ENCODE measurements at regions not wholly inside any gene's neighbourhood (a gene's known extent, or its start where the extent isn't known, plus 50 kb on each side); places are given as distances from the start of the nearest gene placed in this dataset.
A peak's percentile ranks its signal among the peaks of the same experiment; 100 is the strongest.

DNA sequence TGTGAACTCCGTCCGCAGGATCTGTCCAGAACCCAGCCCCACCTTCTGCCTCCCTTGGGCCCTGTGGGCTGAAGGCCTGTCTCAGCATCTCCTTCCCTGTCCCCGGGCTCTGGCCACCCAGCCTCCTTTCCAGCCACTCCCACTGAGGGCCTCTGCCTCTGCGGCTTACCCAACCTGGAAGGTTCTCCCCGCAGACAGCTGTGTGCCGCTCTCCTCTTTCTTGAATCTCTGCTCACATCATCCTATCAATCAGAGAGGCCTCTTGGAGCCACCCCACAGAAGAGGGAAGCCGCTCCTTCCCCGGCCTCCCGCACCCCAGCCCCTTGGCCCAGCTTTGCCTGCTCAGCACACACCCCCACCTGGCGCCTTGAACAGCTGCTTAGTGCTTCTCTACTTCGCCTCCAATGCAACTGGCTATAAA is 81.5 kb upstream of the UNC5A start:
- peaks cover 34% of the 10 kb centered on the region for H3K4me1 Mint-ChIP-seq (ENCODE audit: unreplicated experiment)
- peaks cover 15% of the 10 kb centered on the region for H3K27me3 Mint-ChIP-seq (ENCODE audit: unreplicated experiment)
- TF ChIP-seq CTCF (IDR thresholded peaks at IDR 0.05; ENCODE audit: unreplicated experiment) = no peak
- no peak for DNase-seq (ENCODE audit: low spot score)
- H3K4me3 Mint-ChIP-seq (ENCODE audit: unreplicated experiment) = no peak overlapping the region
- H3K27ac Mint-ChIP-seq (ENCODE audit: unreplicated experiment) = peak overlapping the region; percentile 88
- no peaks in the 10 kb centered on the region for H3K9me3 Mint-ChIP-seq (ENCODE audit: unreplicated experiment)
- H3K36me3 Mint-ChIP-seq (ENCODE audit: low read depth, unreplicated experiment) = no peaks in the 10 kb centered on the region

GRCh38 chr5:176730815-176731475 is 79.4 kb upstream of the UNC5A start:
- TF ChIP-seq CTCF (IDR thresholded peaks at IDR 0.05; ENCODE audit: unreplicated experiment) = no peak
- H3K36me3 Mint-ChIP-seq (ENCODE audit: low read depth, unreplicated experiment) = no peaks in the 10 kb centered on the region
- peak overlapping the region; percentile 36 for H3K27ac Mint-ChIP-seq (ENCODE audit: unreplicated experiment)
- peaks cover 18% of the 10 kb centered on the region for H3K27me3 Mint-ChIP-seq (ENCODE audit: unreplicated experiment)
- no peak for DNase-seq (ENCODE audit: low spot score)
- H3K4me3 Mint-ChIP-seq (ENCODE audit: unreplicated experiment) = no peak overlapping the region
- peaks cover 29% of the 10 kb centered on the region for H3K4me1 Mint-ChIP-seq (ENCODE audit: unreplicated experiment)
- no peaks in the 10 kb centered on the region for H3K9me3 Mint-ChIP-seq (ENCODE audit: unreplicated experiment)

GRCh38 chr5:176731506-176732160 is 78.7 kb upstream of the UNC5A start:
- DNase-seq (ENCODE audit: low spot score) = no peak
- no peak for TF ChIP-seq CTCF (IDR thresholded peaks at IDR 0.05; ENCODE audit: unreplicated experiment)

DNA sequence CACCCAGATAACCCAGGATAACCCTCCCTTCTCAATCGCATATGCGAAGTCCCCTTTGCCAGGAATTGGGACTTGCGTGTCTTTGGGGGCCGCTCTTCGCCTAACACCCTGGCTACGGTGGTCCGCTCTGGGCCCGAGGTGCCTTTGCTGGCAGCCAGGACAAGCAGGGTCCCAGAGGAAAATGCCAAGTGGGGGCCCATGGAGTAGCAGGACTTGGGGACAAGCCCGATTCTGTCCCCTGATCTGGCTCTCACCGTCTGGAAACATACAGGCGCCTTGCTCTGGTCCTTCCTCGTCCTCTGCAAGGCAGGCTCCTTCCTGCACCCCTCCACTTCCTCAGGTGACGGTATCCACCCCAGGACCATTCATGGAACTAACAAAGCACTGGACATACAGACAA is 78.1 kb upstream of the UNC5A start:
- Mint-ChIP-seq H3K36me3 (ENCODE audit: low read depth, unreplicated experiment) (no peaks in the 10 kb centered on the region), H3K27ac (ENCODE audit: unreplicated experiment) (peak overlapping the region; percentile 59), H3K27me3 (ENCODE audit: unreplicated experiment) (peaks cover 20% of the 10 kb centered on the region), H3K9me3 (ENCODE audit: unreplicated experiment) (no peaks in the 10 kb centered on the region), H3K4me1 (ENCODE audit: unreplicated experiment) (peaks cover 21% of the 10 kb centered on the region), H3K4me3 (ENCODE audit: unreplicated experiment) (no peak overlapping the region)
- TF ChIP-seq CTCF (IDR thresholded peaks at IDR 0.05; ENCODE audit: unreplicated experiment) = no peak
- DNase-seq (ENCODE audit: low spot score) = no peak

More at GRCh38 chr5:176731506-176732160, 78.7 kb upstream of the UNC5A start:
- Mint-ChIP-seq H3K27me3 (ENCODE audit: unreplicated experiment) (peaks cover 18% of the 10 kb centered on the region), H3K9me3 (ENCODE audit: unreplicated experiment) (no peaks in the 10 kb centered on the region), H3K4me1 (ENCODE audit: unreplicated experiment) (peaks cover 24% of the 10 kb centered on the region), H3K27ac (ENCODE audit: unreplicated experiment) (peak overlapping the region; percentile 59), H3K36me3 (ENCODE audit: low read depth, unreplicated experiment) (no peaks in the 10 kb centered on the region), H3K4me3 (ENCODE audit: unreplicated experiment) (no peak overlapping the region)

DNA sequence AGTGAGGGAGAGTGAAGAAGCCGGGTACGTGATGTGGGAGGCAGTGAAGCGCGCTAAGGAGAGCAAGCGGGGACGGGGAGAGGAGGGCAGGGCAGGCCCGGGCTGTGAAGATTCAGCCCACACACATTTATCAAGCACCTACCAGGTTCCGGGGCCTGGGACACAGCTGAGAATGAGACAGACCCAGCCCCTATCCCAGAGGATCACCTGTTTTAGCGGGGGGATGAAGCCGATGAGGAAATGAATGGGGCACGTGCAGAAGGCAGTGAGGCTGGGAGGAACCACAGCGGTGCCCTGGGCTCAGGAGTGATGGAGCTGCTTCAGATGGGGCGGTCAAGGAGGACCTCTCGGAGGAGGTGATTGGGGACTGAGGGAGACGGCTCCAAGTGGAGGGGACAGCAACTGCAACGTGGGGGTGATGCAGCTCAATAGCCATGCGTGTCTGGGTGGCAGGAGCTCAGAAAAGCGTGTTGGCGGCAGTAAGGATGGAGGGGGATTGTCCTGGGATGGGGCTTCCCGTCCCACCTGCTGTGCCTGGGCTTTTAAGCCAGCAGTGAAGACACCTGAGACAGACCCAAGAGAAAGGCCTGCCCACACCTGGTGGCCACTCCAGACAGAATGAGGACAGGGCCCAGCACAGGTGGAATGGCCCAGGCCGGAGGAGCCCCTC is 77.5 kb upstream of the UNC5A start:
- no peaks in the 10 kb centered on the region for H3K9me3 Mint-ChIP-seq (ENCODE audit: unreplicated experiment)
- no peak overlapping the region for H3K27ac Mint-ChIP-seq (ENCODE audit: unreplicated experiment)
- no peak overlapping the region for H3K4me3 Mint-ChIP-seq (ENCODE audit: unreplicated experiment)
- peaks cover 20% of the 10 kb centered on the region for H3K27me3 Mint-ChIP-seq (ENCODE audit: unreplicated experiment)
- no peak for TF ChIP-seq CTCF (IDR thresholded peaks at IDR 0.05; ENCODE audit: unreplicated experiment)
- H3K36me3 Mint-ChIP-seq (ENCODE audit: low read depth, unreplicated experiment) = no peaks in the 10 kb centered on the region
- peaks cover 21% of the 10 kb centered on the region for H3K4me1 Mint-ChIP-seq (ENCODE audit: unreplicated experiment)
- no peak for DNase-seq (ENCODE audit: low spot score)

Measured in endothelial cell (in vitro differentiated cells).